K562 (cell line): ENCODE measurements at regions not wholly inside any gene's neighbourhood (a gene's known extent, or its start where the extent isn't known, plus 50 kb on each side); places are given as distances from the start of the nearest gene placed in this dataset.

Source experiments
- ATAC-seq: fragments of 200-7000 bp; cut with Tn5 transposase; 3 replicates; pipeline ENCODE4 v1.9.1; 2020; ENCODE audit warnings: moderate library complexity
- BruUV-seq: library from RNA; stranded (reverse); fragments of 400-500 nt; replicated peaks from 2 replicates; lab custom pipeline; 2021; lab: Mats Ljungman, UMichigan
- CTCF ChIA-PET: fragments of 300-600 bp; formaldehyde crosslinking; extraction: SDS; loops from one replicate; lab custom pipeline; 2021; ENCODE audit warnings: low intra/inter-chr PET ratio; lab: Yijun Ruan, JAX
- POLR2A ChIA-PET: fragments of 300-600, 350-650 bp; sonication (Branson Sonifier 250); formaldehyde crosslinking; extraction: SDS; loops from one replicate; lab custom pipeline; 2021; ENCODE audit warnings: antibody characterized with exemption, inconsistent platforms; lab: Yijun Ruan, JAX
- DNase-seq, 4 experiments: peaks; one replicate each; pipeline versions ENCODE4 v3.0.0 to v3.0.0-alpha.2; 2011 to 2018; ENCODE audit warnings: low spot score in 3 of 4, mixed read lengths in 3 of 4; ENCODE audit errors: extremely low read depth in 1 of 4
- FAIRE-seq: peaks from 2 replicates; lab custom pipeline; 2011; peaks lifted over from hg19 to GRCh38; lab: Jason Lieb, UNC
- H2AFZ ChIP-seq: 2 replicates; pipeline ENCODE4 v1.6.0; 2011; ENCODE audit warnings: low read depth, low read length, control low read depth, inconsistent platforms
- H3K27ac ChIP-seq: fragments of 200-600 bp; 3 replicates; pipeline ENCODE4 v1.8.0; 2011; ENCODE audit warnings: low read depth, mild to moderate bottlenecking, control low read depth, inconsistent platforms, low read length, moderate library complexity, mixed read lengths; ENCODE audit errors: extremely low read depth
- H3K27me3 ChIP-seq, 2 experiments: fragments of 300-600 bp in 1 of 2; 2 replicates in 1 of 2; 3 replicates in 1 of 2; pipeline versions ENCODE4 v1.6.0 to v1.8.0; 2011; ENCODE audit warnings: inconsistent platforms in 2 of 2, low read length in 2 of 2, mild to moderate bottlenecking in 1 of 2, mixed read lengths in 1 of 2, moderate library complexity in 1 of 2; ENCODE audit not compliant: control insufficient read depth in 2 of 2, insufficient read depth in 2 of 2
- H3K36me3 ChIP-seq: fragments of 300-600 bp; 3 replicates; pipeline ENCODE4 v1.8.0; 2011; ENCODE audit warnings: mild to moderate bottlenecking, low read length, inconsistent platforms; ENCODE audit not compliant: control insufficient read depth, insufficient read depth
- H3K4me1 ChIP-seq, 2 experiments: fragments of 200-600 bp in 1 of 2; replicated peaks in 1 of 2; 2 replicates in 1 of 2; 3 replicates in 1 of 2; pipeline versions ENCODE4 v1.5.1 to v1.8.0; 2011; ENCODE audit warnings: inconsistent platforms in 2 of 2, low read length in 2 of 2, mild to moderate bottlenecking in 1 of 2, mixed read lengths in 1 of 2, moderate library complexity in 1 of 2; ENCODE audit not compliant: control insufficient read depth in 2 of 2, insufficient read depth in 2 of 2
- H3K4me2 ChIP-seq: 2 replicates; pipeline ENCODE4 v1.6.1; 2011; ENCODE audit warnings: low read length, control low read depth, inconsistent platforms, mixed read lengths; ENCODE audit not compliant: insufficient read depth
- H3K4me3 ChIP-seq: fragments of 200-600 bp; sonication (generic), shearing (Covaris generic); 2 replicates; pipeline ENCODE4 v1.5.1; 2016; ENCODE audit warnings: control low read depth, inconsistent platforms
- H3K79me2 ChIP-seq: fragments of 200-600 bp; 3 replicates; pipeline ENCODE4 v1.8.0; 2011; ENCODE audit warnings: low read length, inconsistent platforms; ENCODE audit not compliant: control insufficient read depth, insufficient read depth
- H3K9ac ChIP-seq, 2 experiments: 2 replicates each; pipeline versions ENCODE4 v1.6.0 to v1.6.1; 2011; ENCODE audit warnings: low read depth in 2 of 2, low read length in 2 of 2, control low read depth in 1 of 2, inconsistent platforms in 1 of 2, mild to moderate bottlenecking in 1 of 2, mixed read lengths in 1 of 2; ENCODE audit not compliant: insufficient read depth in 1 of 2
- H3K9me1 ChIP-seq: one replicate; pipeline ENCODE4 v1.6.0; 2011; ENCODE audit warnings: inconsistent platforms, mild to moderate bottlenecking, low read length, moderate library complexity; ENCODE audit not compliant: control insufficient read depth, insufficient read depth
- H3K9me3 ChIP-seq: replicated peaks from 2 replicates; pipeline ENCODE4 v1.5.1; 2011; ENCODE audit warnings: low read depth, low read length, inconsistent platforms; ENCODE audit not compliant: control insufficient read depth, insufficient read depth
- H4K20me1 ChIP-seq: replicated peaks from 2 replicates; pipeline ENCODE4 v1.6.1; 2011; ENCODE audit warnings: low read length, inconsistent platforms, mixed read lengths; ENCODE audit not compliant: control insufficient read depth, insufficient read depth
- CTCFL ChIP-seq: IDR thresholded peaks from 2 replicates; pipeline ENCODE4 v1.6.1; 2011; ENCODE audit warnings: borderline replicate concordance, low read depth, mild to moderate bottlenecking, moderate library complexity, low read length; ENCODE audit not compliant: insufficient read depth, poor library complexity, severe bottlenecking
- DLX4 ChIP-seq: fragments of 250-450 bp; sonication (Bioruptor Pico); IDR thresholded peaks from 2 replicates; pipeline ENCODE4 v1.6.1; 2021; ENCODE audit warnings: mild to moderate bottlenecking
- NR4A1 ChIP-seq, 2 experiments: fragments of 250-450 bp in 1 of 2; fragments of 450-650 bp in 1 of 2; sonication (Bioruptor Pico) in 1 of 2; IDR thresholded peaks; 2 replicates each; pipeline versions ENCODE4 v1.4.0 to v1.6.1; 2016 to 2020; ENCODE audit warnings: mild to moderate bottlenecking in 2 of 2, missing compliant biosample characterization in 1 of 2, missing genetic modification characterization in 1 of 2, moderate library complexity in 1 of 2
- POLR2B ChIP-seq: fragments of 450-650 bp; IDR thresholded peaks from 2 replicates; pipeline ENCODE4 v1.6.1; 2018; ENCODE audit warnings: low read depth; ENCODE audit not compliant: partially characterized antibody
- PRDM10 ChIP-seq: fragments of 450-650 bp; IDR thresholded peaks from 2 replicates; pipeline ENCODE4 v1.6.1; 2018; ENCODE audit not compliant: partially characterized antibody
- SFPQ ChIP-seq: fragments of 200-400 bp; formaldehyde crosslinking; IDR thresholded peaks from 2 replicates; pipeline ENCODE4 v1.6.1; 2017; ENCODE audit warnings: mild to moderate bottlenecking, low read depth, low read length, moderate library complexity
- ZNF217 ChIP-seq: sonication (generic); formaldehyde crosslinking; IDR thresholded peaks from 2 replicates; pipeline ENCODE4 v1.8.0; 2022; ENCODE audit warnings: mild to moderate bottlenecking, missing genetic modification reagents
- WGBS: fragments of 100-300 bp; shearing (Covaris generic); methylation state at CpG from one replicate; pipeline ENCODE4 v1.1.6; 2016; ENCODE audit warnings: low coverage, mixed read lengths; ENCODE audit not compliant: insufficient coverage; ENCODE audit errors: missing lambda C conversion rate; 5-methylcytosine and 5-hydroxymethylcytosine counted together
- in situ Hi-C: fragments of 300-500 bp; cut with MboI; formaldehyde crosslinking; loops from 4 replicates; pipeline ENCODE4 v1.15.0; 2018; ENCODE audit warnings: inconsistent platforms, mixed read lengths
- intact Hi-C: fragments of 100-400 bp; cut with micrococcal nuclease; formaldehyde crosslinking; loops from 2 replicates; pipeline ENCODE4 v1.14.2; 2022

GRCh38 chr19:31113293-31113692 lies 235.9 kb downstream of the TSHZ3 start:
- Histone ChIP-seq H3K4me1 (no peaks in the 10 kb centered on the region), H2AFZ (no peak overlapping the region), H3K9ac (no peak overlapping the region), H3K9me3 (no peaks in the 10 kb centered on the region), H3K9me1 (no peaks in the 10 kb centered on the region), H3K36me3 (no peaks in the 10 kb centered on the region), H3K4me3 (no peak overlapping the region), H4K20me1 (no peaks in the 10 kb centered on the region), H3K79me2 (no peaks in the 10 kb centered on the region), H3K4me2 (no peak overlapping the region), H3K27ac (no peak overlapping the region), H3K27me3 (peaks cover 0 to 5% of the 10 kb centered on the region in 2 experiments; a peak in 1 of 5 replicates)
- TF ChIP-seq PRDM10 (no peak), POLR2B (no peak), ZNF217 (CRISPR knock-in tag) (no peak), CTCFL (no peak), SFPQ (no peak), DLX4 (CRISPR knock-in tag) (no peak), NR4A1 (CRISPR knock-in tag; IDR thresholded peaks at IDR 0.05) (no peak), NR4A1 (tag; IDR thresholded peaks at IDR 0.05) (no peak)
- no peak for ATAC-seq
- ChIA-PET CTCF (no interaction called here), POLR2A (interaction anchor here (0.7 kb wide), 1 partner anchor 1085 kb away, joined by 3 read pairs; no protein-coding TSS in a partner anchor)
- DNase-seq = no peak
- intact Hi-C loops (no loop called here), in situ Hi-C loops (no loop called here)
- WGBS = 0% methylated on average over 1 of the region's 1 CpG
- no TSS peak for BruUV-seq
- no peak for FAIRE-seq
